ENCODE measurements at regions not wholly inside any gene's neighbourhood (a gene's known extent, or its start where the extent isn't known, plus 50 kb on each side); places are given as distances from the start of the nearest gene placed in this dataset.
"Not testable (repeated sequence)": the region's sequence is repeated elsewhere in the genome, so short reads cannot be mapped to it uniquely, and the experiment has no call there.

DNA sequence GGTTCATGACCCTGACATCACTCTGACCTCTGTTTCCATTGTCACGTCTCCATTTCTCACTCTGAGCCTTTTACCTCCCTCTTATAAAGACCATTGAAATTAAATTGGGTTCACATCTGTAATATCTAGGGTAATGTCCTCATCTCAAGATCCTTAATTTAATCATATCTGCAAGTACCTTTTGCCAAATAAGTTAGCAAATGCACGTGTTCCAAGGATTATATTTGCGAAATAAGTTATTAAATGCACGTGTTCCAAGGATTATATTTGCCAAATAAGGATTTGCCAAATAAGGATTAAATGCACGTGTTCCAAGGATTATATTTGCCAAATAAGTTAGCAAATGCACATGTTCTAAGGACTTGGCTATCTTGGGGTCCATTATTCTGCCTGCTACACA lies 938.0 kb downstream of the NLGN4X start:
- no peak overlapping the region for H2BK15ac ChIP-seq (ENCODE audit: low read depth, low read length)
- TF ChIP-seq FOS (IDR thresholded peaks at IDR 0.05; ENCODE audit: low read depth, low read length) (no peak), POLR2A (IDR thresholded peaks at IDR 0.05; ENCODE audit: low read depth, low read length) (no peak)
- TF ChIP-seq, protein P1, sequence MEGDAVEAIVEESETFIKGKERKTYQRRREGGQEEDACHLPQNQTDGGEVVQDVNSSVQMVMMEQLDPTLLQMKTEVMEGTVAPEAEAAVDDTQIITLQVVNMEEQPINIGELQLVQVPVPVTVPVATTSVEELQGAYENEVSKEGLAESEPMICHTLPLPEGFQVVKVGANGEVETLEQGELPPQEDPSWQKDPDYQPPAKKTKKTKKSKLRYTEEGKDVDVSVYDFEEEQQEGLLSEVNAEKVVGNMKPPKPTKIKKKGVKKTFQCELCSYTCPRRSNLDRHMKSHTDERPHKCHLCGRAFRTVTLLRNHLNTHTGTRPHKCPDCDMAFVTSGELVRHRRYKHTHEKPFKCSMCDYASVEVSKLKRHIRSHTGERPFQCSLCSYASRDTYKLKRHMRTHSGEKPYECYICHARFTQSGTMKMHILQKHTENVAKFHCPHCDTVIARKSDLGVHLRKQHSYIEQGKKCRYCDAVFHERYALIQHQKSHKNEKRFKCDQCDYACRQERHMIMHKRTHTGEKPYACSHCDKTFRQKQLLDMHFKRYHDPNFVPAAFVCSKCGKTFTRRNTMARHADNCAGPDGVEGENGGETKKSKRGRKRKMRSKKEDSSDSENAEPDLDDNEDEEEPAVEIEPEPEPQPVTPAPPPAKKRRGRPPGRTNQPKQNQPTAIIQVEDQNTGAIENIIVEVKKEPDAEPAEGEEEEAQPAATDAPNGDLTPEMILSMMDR (conservative IDR thresholded peaks at IDR 0.05; ENCODE audit: low read depth, low read length): no peak
- no peaks in the 10 kb centered on the region for H3K79me1 ChIP-seq (ENCODE audit: low read depth in 1 of 2, low read length in 2 of 2)
- POLR2A ChIA-PET (ENCODE audit: unreplicated experiment): no interaction called here
- H3K56ac ChIP-seq (ENCODE audit: extremely low read depth, insufficient read depth, low read length): no peak overlapping the region
- CTCF ChIA-PET: no interaction called here
- in situ Hi-C loops (cut with MboI; ENCODE audit: low sequenced_read_pairs): no loop called here
- H4K91ac ChIP-seq (ENCODE audit: insufficient read depth, low read depth, low read length): no peak overlapping the region
- H3K18ac ChIP-seq (ENCODE audit: low read depth, low read length): no peak overlapping the region
- intact Hi-C loops (cut with micrococcal nuclease): no loop called here
- H3K14ac ChIP-seq (replicated peaks; ENCODE audit: low read depth, low read length): no peak overlapping the region
- no peak overlapping the region for H3K23ac ChIP-seq (ENCODE audit: low read depth, low read length)
- DNase-seq: no peak
- no peaks in the 10 kb centered on the region for H3K27me3 ChIP-seq (ENCODE audit: control insufficient read depth, insufficient read depth, low read length)
- H4K8ac ChIP-seq (ENCODE audit: low read depth in 2 of 2, low read length in 2 of 2): no peak overlapping the region
- H4K5ac ChIP-seq (ENCODE audit: low read depth, low read length): no peak overlapping the region
- no TSS peak for BruUV-seq (replicated peaks)
- no peak overlapping the region for H3K4me3 ChIP-seq (ENCODE audit: insufficient read depth, low read depth, low read length)
- H2BK120ac ChIP-seq (ENCODE audit: low read depth, low read length): no peak overlapping the region
- dilution Hi-C loops (cut with HindIII; ENCODE audit: low sequenced_read_pairs, unreplicated experiment): no loop called here
- no peaks in the 10 kb centered on the region for H4K20me1 ChIP-seq (ENCODE audit: insufficient read depth, low read length)
- H2BK20ac ChIP-seq (ENCODE audit: low read depth, low read length): no peak overlapping the region
- no peak overlapping the region for H2AK5ac ChIP-seq (ENCODE audit: low read depth, low read length)
- H3K4ac ChIP-seq (ENCODE audit: low read depth, low read length): no peak overlapping the region
- no peak overlapping the region for H2AFZ ChIP-seq (replicated peaks; ENCODE audit: low read length, poor library complexity)
- whole genome bisulfite sequencing, 2 experiments (ENCODE audit: extremely low coverage in 2 of 2, insufficient read length in 1 of 2): no CpG with 5 or more reads among the region's 5 CpGs
- no peaks in the 10 kb centered on the region for H3K9me1 ChIP-seq (ENCODE audit: insufficient read depth, low read length)
- H3K9me3 ChIP-seq (ENCODE audit: control insufficient read depth, insufficient read depth, low read length): peaks cover 6% of the 10 kb centered on the region
- no peaks in the 10 kb centered on the region for H3K4me1 ChIP-seq (ENCODE audit: control insufficient read depth, insufficient read depth, low read length)
- no peak overlapping the region for H3K9ac ChIP-seq (ENCODE audit: low read depth, low read length)
- H3K36me3 ChIP-seq (ENCODE audit: control insufficient read depth, insufficient read depth, low read length): no peaks in the 10 kb centered on the region
- no peak overlapping the region for H3K4me2 ChIP-seq (ENCODE audit: low read depth, low read length)
- no peak overlapping the region for H3K27ac ChIP-seq (ENCODE audit: insufficient read depth, low read length)
- H2AK9ac ChIP-seq (replicated peaks; ENCODE audit: low read depth, low read length, poor library complexity): no peak overlapping the region
- no peak overlapping the region for H2BK5ac ChIP-seq (ENCODE audit: low read depth, low read length, poor library complexity, severe bottlenecking)
- ATAC-seq (ENCODE audit: low read depth): no peak

DNA sequence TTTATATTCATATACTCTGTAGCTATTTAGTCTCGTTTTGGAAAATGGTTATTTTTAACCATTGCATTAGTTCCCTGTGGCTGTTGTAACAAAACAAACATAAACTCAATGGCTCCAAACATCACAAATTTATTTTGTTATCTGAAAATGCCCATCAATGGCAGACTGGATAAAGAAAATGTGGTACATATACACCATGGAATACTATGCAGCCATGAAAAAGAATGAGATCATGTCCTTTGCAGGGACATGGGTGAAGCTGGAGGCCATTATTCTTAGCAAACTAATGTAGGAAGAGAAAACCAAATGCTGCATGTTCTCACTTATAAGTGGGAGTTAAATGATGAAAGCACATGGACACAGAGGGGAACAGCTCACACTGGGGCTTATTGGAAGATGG lies 938.7 kb downstream of the NLGN4X start:
- H4K8ac ChIP-seq (ENCODE audit: low read depth in 2 of 2, low read length in 2 of 2); intact Hi-C loops (cut with micrococcal nuclease); H3K18ac ChIP-seq (ENCODE audit: low read depth, low read length); H3K4me3 ChIP-seq (ENCODE audit: insufficient read depth, low read depth, low read length); BruUV-seq (replicated peaks); H3K23ac ChIP-seq (ENCODE audit: low read depth, low read length); H2AK9ac ChIP-seq (replicated peaks; ENCODE audit: low read depth, low read length, poor library complexity); POLR2A ChIA-PET (ENCODE audit: unreplicated experiment); H3K4me2 ChIP-seq (ENCODE audit: low read depth, low read length); H3K36me3 ChIP-seq (ENCODE audit: control insufficient read depth, insufficient read depth, low read length); H3K9me3 ChIP-seq (ENCODE audit: control insufficient read depth, insufficient read depth, low read length); H2BK20ac ChIP-seq (ENCODE audit: low read depth, low read length); H2BK120ac ChIP-seq (ENCODE audit: low read depth, low read length); H3K79me1 ChIP-seq (ENCODE audit: low read depth in 1 of 2, low read length in 2 of 2); in situ Hi-C loops (cut with MboI; ENCODE audit: low sequenced_read_pairs); H3K9ac ChIP-seq (ENCODE audit: low read depth, low read length); H2BK15ac ChIP-seq (ENCODE audit: low read depth, low read length); H3K27ac ChIP-seq (ENCODE audit: insufficient read depth, low read length); ATAC-seq (ENCODE audit: low read depth); H4K5ac ChIP-seq (ENCODE audit: low read depth, low read length); H3K27me3 ChIP-seq (ENCODE audit: control insufficient read depth, insufficient read depth, low read length); DNase-seq; H4K91ac ChIP-seq (ENCODE audit: insufficient read depth, low read depth, low read length); H2AK5ac ChIP-seq (ENCODE audit: low read depth, low read length); H3K56ac ChIP-seq (ENCODE audit: extremely low read depth, insufficient read depth, low read length); H3K4ac ChIP-seq (ENCODE audit: low read depth, low read length); H3K4me1 ChIP-seq (ENCODE audit: control insufficient read depth, insufficient read depth, low read length); CTCF ChIA-PET; H3K9me1 ChIP-seq (ENCODE audit: insufficient read depth, low read length); dilution Hi-C loops (cut with HindIII; ENCODE audit: low sequenced_read_pairs, unreplicated experiment); H4K20me1 ChIP-seq (ENCODE audit: insufficient read depth, low read length); H3K14ac ChIP-seq (replicated peaks; ENCODE audit: low read depth, low read length); H2BK5ac ChIP-seq (ENCODE audit: low read depth, low read length, poor library complexity, severe bottlenecking); H2AFZ ChIP-seq (replicated peaks; ENCODE audit: low read length, poor library complexity): not testable (repeated sequence)
- no CpG with 5 or more reads among the region's 1 CpG for WGBS, 2 experiments (ENCODE audit: extremely low coverage in 2 of 2, insufficient read length in 1 of 2)

All from IMR-90 (cell line).